ENCODE measurements at regions not wholly inside any gene's neighbourhood (a gene's known extent, or its start where the extent isn't known, plus 50 kb on each side); places are given as distances from the start of the nearest gene placed in this dataset.

DNA sequence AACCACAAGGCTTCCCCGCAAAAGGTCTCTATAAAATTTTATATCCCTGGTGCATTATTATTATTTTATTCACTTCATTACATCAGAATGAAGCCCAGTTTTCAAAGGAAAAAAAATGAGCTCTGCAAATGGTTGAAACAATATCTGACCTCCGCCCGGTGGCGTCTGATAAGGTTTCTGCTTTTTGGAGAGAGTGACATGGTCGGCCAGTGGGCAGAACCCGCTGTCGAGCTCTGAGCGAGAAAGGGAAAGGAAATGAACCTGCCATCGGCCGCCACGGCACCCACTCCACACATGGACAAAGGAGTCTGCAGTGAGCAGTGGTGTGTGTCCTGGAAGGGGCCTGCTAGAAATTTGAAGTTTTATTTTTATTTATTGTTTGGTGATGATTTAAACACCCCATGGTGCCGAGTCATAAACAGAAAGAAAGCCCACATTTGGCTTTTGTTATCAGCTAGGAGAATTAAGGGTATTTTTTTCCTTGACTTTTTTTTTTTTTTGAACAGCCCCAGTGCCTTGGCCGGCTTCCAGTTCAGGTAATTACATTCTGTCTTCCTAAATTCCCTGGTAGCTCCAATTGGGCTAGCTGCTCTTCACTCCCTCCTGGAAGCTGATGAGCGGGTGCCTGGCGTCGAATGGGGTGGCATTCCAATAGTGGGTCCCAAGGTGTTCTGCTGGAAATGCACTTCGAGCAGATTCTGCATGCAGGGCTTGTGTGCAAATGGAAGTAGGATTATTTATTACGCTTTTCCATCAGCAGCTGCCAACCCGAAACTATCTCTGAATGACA lies 149.4 kb upstream of the MKI67 start:
- H3K4me2 ChIP-seq (ENCODE audit: low read depth, low read length): no peak overlapping the region
- no peak overlapping the region for H3K9ac ChIP-seq (ENCODE audit: insufficient read depth, low read depth, low read length)
- CTCF ChIA-PET (ENCODE audit: low intra/inter-chr PET ratio, low total read pairs): no interaction called here
- 27% methylated on average over 19 of the region's 19 CpGs for WGBS (ENCODE audit: low lambda C conversion rate)
- H3K4me1 ChIP-seq (ENCODE audit: insufficient read depth, low read length): no peaks in the 10 kb centered on the region
- no peaks in the 10 kb centered on the region for H3K9me3 ChIP-seq (ENCODE audit: low read length)
- intact Hi-C loops (cut with micrococcal nuclease; ENCODE audit: unreplicated experiment) (no loop called here), in situ Hi-C loops (cut with HindIII; ENCODE audit: extremely low pct_ligation_motif_present, low pct_unique_long_range_greater_than_20kb) (no loop called here)
- no peak overlapping the region for H3K4me3 ChIP-seq (replicated peaks in 1 of 3; ENCODE audit: insufficient read depth in 1 of 3, low read depth in 2 of 3, low read length in 3 of 3)
- no peaks in the 10 kb centered on the region for H4K20me1 ChIP-seq (ENCODE audit: insufficient read depth, low read length)
- DNase-seq (ENCODE audit: low spot score) (no peak), FAIRE-seq (no peak), ATAC-seq (no peak)
- no peak overlapping the region for H2AFZ ChIP-seq (ENCODE audit: low read length)
- no TSS peak for BruUV-seq (replicated peaks)
- H3K79me2 ChIP-seq (ENCODE audit: insufficient read depth, low read length): no peaks in the 10 kb centered on the region
- POLR2A ChIA-PET: no interaction called here
- H3K36me3 ChIP-seq (replicated peaks in 1 of 2; ENCODE audit: control insufficient read depth in 1 of 2, insufficient read depth in 2 of 2, low read length in 2 of 2): no peaks in the 10 kb centered on the region
- no peak for TF ChIP-seq SIN3B (IDR thresholded peaks at IDR 0.05; ENCODE audit: low read length)
- TF ChIP-seq HOXA9 (CRISPR knock-in tag; IDR thresholded peaks at IDR 0.05; ENCODE audit: borderline replicate concordance): no peak
- TF ChIP-seq ARID5B (CRISPR knock-in tag; IDR thresholded peaks at IDR 0.05): no peak
- H3K27ac ChIP-seq (ENCODE audit: extremely low read length, insufficient read depth, low read length): no peak overlapping the region
- peaks cover 0 to 27% of the 10 kb centered on the region in 2 experiments; a peak in 2 of 5 replicates for H3K27me3 ChIP-seq (ENCODE audit: control insufficient read depth in 1 of 2, insufficient read depth in 2 of 2, low read length in 2 of 2)

All from HepG2 (cell line).